AG10803 (cell line): ENCODE measurements at regions not wholly inside any gene's neighbourhood (a gene's known extent, or its start where the extent isn't known, plus 50 kb on each side); places are given as distances from the start of the nearest gene placed in this dataset.

Experiments
- DNase-seq: peaks from one replicate; pipeline ENCODE4 v3.0.0; 2010; ENCODE audit warnings: low read depth
- H3K4me3 ChIP-seq: 2 replicates; pipeline ENCODE4 v1.5.1; 2011; ENCODE audit warnings: mild to moderate bottlenecking, low read length, control low read depth
- TF ChIP-seq, protein P1 (sequence below): conservative IDR thresholded peaks from 2 replicates; pipeline ENCODE4 v1.5.1; 2011; ENCODE audit warnings: mild to moderate bottlenecking, low read length, control low read depth, inconsistent platforms

DNA sequence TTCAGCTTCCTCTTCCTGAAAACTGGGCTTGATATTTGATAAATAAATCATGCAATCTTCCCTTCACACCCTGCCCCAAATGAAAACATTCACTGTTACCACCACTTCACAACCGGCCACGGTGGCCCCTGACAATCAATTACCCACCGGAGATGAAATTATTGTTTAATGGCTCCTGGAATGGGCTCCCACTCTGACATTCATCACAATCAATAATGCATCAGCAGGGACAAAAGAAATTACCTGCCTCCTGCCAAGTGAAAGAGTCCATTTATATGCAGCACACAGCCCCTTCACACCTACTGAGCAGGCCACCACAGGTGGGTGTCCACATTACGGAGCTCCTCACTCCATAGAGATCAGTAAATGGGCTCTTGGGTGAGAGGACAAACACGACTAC, 193.5 kb upstream of the SNX19 start:
- H3K4me3 ChIP-seq, result no peak overlapping the region
- TF ChIP-seq, protein P1, sequence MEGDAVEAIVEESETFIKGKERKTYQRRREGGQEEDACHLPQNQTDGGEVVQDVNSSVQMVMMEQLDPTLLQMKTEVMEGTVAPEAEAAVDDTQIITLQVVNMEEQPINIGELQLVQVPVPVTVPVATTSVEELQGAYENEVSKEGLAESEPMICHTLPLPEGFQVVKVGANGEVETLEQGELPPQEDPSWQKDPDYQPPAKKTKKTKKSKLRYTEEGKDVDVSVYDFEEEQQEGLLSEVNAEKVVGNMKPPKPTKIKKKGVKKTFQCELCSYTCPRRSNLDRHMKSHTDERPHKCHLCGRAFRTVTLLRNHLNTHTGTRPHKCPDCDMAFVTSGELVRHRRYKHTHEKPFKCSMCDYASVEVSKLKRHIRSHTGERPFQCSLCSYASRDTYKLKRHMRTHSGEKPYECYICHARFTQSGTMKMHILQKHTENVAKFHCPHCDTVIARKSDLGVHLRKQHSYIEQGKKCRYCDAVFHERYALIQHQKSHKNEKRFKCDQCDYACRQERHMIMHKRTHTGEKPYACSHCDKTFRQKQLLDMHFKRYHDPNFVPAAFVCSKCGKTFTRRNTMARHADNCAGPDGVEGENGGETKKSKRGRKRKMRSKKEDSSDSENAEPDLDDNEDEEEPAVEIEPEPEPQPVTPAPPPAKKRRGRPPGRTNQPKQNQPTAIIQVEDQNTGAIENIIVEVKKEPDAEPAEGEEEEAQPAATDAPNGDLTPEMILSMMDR, result no peak
- no peak for DNase-seq

DNA sequence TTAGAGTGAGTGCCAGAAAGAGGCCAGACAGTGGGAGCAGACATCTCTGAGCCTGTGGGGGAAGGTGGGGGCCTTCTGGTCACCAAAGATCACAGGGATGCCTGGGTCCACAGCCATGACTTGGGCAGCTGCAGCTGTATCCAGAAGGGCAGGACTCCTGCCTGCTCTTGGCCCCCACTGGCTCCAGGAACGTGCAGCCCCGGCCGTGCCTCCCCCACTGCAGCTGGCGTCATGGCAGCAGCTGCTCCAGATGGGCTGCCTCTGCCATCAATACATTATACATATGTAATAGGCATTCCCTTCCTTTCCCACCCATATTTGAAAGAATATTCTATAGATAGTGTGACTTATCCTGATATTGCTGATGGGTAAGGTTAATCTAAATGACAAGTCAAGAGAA, 195.5 kb upstream of the SNX19 start:
- H3K4me3 ChIP-seq, result no peak overlapping the region
- no peak for DNase-seq
- TF ChIP-seq, protein P1, result no peak

DNA sequence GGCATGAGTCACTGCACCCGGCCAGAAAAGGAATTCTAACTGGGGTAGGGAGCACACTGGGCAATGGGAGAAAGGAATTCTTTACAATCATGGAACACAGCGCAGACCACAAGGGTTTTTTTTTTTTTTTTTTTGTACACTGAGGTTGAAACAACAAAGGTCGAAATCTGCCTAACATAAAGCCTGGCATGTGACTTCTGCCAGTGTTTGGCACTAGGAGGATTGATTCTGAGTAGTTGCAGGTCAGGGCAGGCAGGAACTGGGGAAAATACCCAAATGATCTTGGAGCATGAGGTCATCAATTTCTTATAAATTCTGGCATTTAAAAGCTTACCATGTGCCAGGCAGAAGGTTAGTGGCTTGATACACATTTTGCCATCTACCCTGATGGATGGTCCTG, 202.0 kb upstream of the SNX19 start:
- TF ChIP-seq, protein P1, result no peak
- DNase-seq, result no peak
- H3K4me3 ChIP-seq, result no peak overlapping the region

DNA sequence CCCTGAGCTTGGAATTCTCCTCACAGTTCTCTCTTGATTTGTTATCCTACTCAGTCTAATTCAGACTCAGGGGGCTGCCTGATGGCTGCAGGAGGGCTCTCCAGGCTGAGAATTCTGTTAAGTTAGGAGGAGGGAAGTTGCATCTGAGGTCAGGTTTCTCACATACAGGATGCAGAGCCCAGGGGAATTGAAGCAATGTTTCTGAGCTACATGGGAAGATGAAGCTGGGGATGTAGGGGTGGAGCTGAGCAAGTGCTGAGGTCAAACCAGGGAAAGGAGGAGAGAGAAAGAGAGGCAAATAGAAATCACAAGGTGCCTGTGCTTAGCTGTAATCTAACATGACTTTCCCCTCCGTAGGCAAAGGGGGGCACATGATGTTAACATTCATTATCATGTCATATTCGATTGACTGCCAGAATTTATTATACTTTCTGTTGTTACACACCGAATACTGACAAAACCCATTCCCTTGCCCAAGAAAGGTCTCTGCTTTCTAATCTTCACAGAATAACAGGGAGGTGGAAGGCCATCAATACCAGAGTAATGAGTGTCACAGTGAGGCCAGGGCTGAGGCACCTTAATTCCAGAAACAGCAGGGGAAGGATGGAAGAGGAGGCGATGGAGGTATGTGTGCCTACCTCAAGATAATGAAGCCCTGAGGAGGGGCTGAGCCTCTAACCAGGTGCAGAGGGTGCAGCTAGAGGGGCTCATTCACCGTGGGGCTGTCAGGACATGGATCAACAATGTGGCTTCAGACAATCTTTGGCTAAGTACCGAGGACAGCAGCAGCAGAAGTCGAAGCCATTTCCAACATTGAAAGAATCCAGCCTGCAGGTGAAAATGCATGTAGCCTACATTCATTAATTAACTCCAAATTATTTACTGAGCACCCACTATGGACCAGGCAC, 205.4 kb upstream of the SNX19 start:
- TF ChIP-seq, protein P1, result no peak
- H3K4me3 ChIP-seq, result no peak overlapping the region
- DNase-seq, result no peak

DNA sequence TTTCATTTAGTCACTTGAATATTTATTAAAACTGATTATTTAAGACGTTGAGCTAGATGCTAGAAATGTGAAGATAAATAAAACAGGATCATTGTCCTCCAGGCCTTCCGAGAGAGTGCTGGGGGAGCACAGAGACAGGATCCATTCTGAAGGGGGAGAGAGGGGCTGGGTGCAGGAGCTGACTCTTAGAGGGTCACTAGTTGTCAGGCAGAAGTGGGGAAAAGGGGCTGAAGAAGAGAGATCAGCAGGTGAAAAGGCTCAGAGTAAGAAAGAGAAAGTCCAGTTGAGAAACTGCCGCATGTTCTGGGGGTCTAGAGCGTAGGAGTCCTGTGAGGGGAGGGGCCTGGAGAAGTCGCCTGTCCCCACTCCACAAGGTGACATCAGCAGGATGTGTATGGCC, 206.2 kb upstream of the SNX19 start:
- DNase-seq, result no peak
- H3K4me3 ChIP-seq, result no peak overlapping the region
- TF ChIP-seq, protein P1, result no peak

DNA sequence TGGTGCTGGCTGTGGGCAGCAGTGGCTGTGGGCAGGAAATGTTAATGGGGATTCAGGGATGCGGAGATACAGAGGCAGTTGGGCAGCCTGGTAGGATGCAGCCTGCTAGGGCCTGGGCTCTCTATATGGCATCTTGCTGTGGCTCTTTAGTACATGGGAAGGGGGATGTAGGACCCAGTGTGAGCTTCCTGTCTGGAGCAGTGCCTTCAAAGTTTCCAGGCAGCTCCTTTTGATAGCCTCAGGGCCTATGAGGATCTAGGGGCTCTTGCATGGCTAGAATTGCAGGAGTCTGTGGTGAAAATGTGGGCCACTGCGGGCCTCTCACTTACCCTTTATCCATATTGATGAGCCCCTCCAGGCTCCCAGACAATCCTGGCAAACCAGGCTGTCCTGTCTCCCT, 213.2 kb upstream of the SNX19 start:
- DNase-seq, result no peak
- TF ChIP-seq, protein P1, result no peak
- no peak overlapping the region for H3K4me3 ChIP-seq

- no peak for DNase-seq
- TF ChIP-seq, protein P1, result no peak
- H3K4me3 ChIP-seq, result no peak overlapping the region
These were observed 219.3 kb upstream of the SNX19 start for GRCh38 chr11:131135611-131136010.
